COLO668 (cell line): ENCODE measurements at regions not wholly inside any gene's neighbourhood (a gene's known extent, or its start where the extent isn't known, plus 50 kb on each side); places are given as distances from the start of the nearest gene placed in this dataset.
"Not testable (repeated sequence)": the region's sequence is repeated elsewhere in the genome, so short reads cannot be mapped to it uniquely, and the experiment has no call there.

Experiments
- DNase-seq: peaks from one replicate; lab custom pipeline; 2025; ENCODE audit not compliant: unreplicated experiment; lab: John Stamatoyannopoulos, UW

DNA sequence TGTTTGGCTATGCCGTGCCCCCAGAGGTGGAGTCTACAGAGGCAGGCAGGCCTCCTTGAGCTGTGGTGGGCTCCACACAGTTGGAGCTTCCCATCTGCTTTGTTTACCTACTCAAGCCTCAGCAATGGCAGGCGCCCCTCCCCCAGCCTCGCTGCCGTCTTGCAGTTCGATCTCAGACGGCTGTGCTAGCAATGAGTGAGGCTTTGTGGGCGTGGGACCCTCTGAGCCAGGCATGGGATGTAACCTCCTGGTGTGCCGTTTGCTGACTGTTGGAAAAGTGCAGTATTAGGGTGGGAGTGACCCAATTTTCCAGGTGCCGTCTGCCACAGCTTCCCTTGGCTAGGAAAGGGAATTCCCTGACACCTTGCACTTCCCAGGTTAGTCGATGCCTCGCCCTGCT, 652.8 kb upstream of the EEF2KMT start:
- not testable (repeated sequence) for DNase-seq

DNA sequence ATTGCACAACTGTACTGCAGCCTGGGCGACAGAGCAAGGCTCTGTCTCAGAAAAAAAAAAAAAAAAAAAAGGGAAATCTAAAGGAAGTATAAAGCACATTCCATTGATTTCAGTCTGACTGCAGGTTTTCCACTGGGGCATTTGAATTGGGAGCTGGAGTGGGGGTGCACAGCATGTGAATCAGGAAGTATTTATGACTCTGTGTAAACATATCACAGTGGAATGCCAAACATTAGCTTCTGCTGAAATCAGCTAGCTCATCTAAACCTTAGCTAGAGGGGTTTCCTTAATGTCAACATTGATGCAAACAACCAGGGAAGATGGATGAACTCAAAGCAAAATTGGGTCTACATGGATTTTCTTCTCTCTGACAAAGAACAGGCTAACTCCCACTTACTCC, 641.0 kb upstream of the EEF2KMT start:
- no peak for DNase-seq

DNA sequence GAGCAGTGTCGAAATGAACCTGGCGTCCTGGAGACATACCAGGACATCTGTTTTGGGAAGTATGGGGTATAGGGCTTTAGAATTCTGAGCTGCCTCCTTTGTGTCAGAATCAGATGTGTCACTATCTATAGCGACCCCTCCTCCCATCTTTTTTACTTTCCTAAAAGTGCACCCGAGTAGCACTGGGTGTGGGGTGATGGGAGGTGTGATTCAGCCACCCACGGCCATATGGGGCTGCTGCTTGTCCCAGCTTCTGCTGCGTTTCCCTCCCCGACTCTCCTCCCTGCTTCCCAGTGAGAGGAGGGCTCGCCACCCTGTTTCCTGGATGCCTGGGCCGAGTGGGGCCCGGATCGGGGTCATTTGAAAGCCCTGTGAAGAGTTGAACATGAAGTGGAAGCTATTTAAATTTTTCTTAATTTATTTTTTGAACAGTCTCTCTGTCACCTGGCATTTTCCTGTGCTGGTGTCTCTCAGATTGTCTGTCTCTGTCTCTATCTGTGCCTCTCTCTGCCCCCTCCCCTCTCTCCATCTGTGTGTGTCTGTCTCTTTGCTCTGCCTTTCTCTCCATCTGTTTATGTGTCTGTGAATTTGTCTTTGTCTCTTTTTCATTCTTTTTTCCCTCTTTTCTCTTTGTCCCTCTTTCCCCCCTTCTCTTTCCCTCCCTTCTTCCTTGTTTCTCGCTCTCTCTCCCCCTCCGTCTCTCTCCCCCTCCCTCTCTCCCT, 638.8 kb upstream of the EEF2KMT start:
- DNase-seq, result no peak

DNA sequence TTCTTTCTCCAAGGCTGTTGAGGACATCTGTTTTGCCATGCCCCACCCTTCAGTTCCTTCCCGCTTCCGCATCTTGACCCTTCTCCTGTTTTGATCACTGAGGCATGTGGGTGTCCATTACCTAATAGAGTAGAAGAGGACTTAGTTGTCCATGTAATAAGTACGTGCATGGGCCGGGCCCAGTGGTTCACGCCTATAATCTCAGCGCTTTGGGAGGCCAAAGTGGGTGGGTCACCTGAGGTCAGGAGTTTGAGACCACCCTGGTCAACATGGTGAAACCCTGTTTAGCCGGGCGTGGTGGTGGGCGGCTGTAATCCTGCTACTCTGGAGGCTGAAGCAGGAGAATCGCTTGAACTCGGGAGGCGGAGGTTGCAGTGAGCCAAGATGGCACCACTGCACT, 637.8 kb upstream of the EEF2KMT start:
- no peak for DNase-seq

DNA sequence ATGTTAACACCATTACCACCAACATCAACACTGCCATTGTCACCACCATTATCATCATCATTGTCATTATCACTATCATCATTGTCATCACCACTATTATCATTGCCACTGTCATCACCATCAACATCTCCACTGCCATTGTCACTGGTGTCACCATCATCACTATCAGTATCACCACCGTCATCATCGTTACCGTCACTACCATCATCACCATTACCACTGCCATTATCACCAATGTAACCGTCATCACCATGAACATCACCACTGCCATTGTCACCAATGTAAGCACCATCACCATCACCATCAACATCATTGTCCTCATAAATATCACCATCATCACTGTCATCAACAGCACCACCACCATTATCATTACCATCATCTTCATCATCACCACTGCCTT, 633.2 kb upstream of the EEF2KMT start:
- DNase-seq, result no peak

DNA sequence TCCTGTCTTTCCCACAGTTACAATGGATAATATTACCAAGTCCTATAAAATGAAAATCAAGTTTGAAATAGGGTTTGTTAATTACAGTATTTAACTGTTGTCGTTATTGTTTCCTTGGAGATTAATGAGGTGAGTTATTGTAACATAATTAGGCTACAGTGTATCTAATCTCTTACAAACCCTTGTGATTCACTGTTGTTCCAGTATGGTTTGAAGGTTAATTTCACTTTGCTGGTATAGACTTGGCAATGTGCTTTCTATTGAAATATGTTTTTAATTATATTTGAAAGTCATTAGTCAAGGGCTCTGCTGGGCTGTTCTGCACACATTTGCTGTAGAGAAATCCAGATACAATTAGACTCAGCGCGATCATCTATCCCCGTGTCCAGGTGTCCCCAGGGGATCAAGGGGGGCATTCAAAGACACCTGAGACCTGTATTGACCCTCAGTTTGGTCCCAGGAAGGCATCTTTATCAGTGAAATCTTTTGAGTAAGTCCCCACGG, 624.6 kb upstream of the EEF2KMT start:
- DNase-seq, result no peak

DNA sequence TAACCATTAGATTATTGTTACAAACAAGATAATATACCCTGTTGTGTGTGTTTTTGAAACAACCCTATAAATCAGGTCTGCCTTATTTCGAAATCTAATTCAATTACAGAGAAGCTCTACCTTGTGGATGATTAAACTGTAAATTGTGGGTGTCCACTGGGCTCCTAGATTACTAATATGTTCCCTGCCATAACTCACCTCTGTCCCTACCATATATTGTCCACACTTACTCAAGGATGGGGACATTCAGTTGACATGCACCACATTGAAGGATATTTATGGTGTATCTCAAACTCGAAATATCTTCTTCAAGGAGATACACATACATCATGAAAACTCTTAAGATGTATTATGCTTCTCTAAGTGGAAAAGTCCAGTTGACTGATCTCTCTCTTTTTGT, 617.6 kb upstream of the EEF2KMT start:
- no peak for DNase-seq

DNA sequence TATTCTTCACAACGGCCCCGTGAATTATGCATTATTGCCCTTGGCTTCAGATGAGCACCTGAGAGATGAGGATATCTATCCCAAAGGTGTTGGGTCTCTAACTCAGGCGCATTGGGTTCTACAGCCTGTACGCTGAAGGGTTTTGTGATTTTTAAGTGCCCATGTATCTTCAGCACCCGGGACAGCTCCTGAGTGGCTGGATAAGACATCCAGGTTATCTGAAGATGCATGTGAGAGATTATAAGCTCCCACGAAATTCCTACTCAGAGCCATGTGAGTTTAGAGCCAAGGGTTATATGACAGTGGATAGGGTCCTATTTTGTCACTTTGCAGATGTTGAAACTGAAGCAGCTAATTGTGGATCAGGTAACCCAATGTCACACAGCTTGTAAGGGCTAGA, 612.3 kb upstream of the EEF2KMT start:
- DNase-seq, result no peak

DNA sequence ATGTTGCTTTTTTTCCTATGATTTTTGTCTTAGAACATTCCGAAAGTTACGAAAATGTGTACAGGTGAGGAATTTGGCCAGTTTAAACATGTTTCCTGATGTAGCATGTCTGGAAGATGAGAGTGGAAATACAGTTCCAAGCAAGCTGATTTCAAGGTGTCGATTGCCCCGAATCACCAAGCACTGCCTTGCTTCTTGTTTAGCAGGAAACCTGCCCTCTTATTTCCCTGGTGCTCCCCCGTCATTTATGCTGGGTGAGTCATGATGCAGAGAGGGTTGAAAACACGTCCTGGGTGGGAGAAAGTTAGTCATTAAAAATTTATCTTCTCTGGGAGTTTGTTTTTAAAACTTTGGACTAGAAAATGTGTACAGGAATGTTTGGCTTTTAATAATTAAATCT, 608.6 kb upstream of the EEF2KMT start:
- DNase-seq, result no peak

DNA sequence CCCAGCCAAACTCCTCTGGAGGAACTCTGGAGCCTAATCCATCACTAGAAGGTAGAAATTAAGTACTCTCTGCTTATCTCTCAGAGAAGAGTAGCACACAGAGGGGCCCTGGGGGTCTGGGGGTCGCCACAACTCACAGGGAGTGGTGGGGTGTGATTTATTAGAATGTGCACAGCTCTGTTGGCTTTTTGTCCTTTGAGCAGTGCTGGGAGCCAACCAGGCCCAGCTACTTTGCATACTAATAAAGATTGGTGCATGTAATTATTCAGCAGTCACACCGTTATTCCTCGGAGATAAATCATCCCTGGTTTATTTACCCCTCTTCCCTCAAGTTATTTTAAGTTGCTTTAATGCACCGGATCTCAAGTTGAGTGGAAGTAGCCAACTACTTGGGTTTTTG, 606.7 kb upstream of the EEF2KMT start:
- DNase-seq, result no peak

DNA sequence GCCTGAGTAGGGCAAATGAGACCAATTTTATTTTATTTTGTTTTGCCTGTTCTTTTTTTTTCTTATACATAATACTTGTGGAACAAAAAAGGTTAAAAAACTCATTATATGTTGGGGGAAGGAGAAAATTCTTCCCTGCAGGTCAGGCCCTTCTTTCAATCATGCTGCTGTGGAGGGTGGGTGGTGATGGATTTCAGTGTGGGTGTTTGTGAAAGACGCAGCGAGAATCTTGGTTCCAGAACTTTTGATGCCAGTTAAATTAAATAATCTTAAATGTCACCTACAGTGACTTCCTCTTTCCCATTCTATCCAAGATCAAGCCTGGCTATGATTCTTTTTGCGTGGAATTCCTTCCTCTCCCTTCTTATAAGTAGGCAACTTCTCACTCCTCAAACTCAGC, 595.8 kb upstream of the EEF2KMT start:
- DNase-seq, result no peak

DNA sequence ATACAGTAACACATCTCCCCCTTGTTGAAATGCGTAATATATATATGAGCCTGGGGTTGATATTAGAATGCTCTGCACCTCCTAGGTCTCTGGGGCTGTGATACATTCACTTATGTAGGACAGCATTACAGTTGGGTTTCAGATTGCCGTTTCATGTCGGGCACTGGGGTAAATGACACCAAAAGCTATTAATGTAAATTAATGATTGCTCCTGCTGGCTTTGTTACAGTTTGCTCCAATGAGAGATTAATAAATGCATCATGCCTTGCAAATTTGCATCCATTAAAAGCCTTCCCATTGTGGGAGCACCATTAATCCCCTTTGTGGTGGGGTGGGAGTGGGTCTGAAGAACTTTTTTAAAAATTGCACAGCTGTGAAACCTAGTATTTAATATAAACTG, 584.4 kb upstream of the EEF2KMT start:
- DNase-seq, result no peak

DNA sequence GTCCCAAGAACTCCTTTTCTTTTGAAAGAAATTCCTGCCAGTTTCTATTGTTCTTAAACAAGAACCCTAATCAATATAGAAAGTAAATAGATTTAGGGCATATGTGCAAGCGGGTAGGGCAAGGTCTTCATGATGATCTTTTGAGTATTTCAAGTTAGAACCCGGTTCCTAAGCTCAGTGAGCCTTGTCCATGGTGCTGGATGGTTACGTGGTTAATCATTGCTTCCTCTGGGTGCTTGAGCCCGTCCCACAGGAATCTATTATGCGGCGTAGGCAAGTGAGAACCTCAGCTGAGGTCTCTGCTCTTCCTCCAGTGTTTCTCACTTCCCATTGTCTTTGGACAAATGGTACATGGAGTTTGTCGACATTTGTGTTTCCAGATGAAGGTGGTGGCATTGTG, 580.8 kb upstream of the EEF2KMT start:
- no peak for DNase-seq

DNA sequence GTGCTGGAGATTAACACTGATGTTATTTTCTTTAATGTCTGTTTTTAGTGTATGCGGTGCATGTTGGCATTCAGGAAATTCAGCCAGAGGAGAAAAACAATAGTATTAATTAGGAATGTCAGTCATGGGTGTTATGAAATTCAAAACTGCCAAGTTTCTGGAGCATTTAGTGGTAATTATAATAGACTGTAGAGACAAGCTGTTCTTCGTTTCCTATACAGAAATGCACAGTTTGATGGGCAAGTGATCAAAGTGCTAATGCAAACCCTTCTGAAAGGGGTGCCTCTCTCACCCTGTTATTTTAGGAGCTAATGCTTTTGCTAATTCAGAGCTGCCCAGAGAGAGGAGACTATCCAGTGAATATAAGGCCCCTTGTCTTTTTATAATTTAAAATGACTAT, 573.8 kb upstream of the EEF2KMT start:
- DNase-seq, result no peak

DNA sequence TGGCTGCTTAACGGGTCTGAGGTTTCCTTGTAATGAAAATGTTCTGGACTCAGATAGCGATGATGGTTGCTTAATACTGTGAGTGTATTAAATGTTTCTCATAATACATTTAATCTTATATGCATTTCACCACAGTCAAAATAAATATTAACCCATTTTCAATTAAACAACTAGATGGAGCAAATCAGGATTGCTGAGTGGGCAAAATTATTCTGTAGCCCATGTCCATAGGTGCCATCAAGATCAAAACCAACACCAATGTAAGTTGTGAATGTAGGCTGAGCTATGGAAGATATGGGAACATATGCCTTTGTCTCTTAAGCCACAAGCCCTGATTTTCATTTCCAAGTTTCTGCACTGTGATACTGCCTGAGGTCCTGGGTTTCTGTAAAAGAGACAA, 572.6 kb upstream of the EEF2KMT start:
- DNase-seq, result no peak

DNA sequence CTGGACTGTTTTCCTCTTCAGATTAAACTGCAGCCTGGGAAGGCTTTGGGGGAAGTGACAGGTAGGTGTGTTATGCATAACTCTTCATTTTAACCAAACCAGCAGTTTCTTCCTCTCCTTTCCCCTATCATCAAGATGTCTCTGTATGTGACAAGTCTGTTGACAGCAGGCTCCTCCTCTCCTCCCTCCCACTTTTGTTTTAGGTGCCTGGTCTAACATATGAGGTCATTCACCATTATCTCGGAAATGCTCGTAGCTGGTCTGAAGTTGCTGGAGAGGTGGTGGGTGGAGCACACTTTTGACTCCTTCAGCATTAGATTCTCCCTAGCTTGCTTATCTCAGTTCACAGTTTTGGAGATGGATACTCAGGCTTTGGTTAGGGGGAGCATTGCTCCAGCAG, 571.0 kb upstream of the EEF2KMT start:
- no peak for DNase-seq

DNA sequence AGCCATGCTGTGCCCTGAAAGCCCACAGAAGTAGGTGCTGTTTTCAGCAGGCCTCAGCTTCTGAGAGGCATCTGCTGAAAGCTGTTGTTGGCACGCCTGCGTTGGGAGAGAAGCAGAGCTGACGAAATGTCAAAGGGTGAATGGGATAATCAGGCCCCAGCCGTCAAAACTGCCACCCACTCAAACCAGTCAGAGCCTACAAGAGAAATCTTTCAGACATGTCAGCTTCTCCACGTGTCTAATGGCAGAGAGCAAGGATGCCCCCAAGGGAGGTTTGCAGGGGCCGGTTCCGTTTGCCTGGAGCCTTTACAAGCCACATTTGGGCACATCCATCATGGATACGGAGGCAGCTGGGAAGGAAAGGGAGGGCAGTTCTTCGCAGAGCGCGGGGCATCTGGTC, 568.2 kb upstream of the EEF2KMT start:
- no peak for DNase-seq

DNA sequence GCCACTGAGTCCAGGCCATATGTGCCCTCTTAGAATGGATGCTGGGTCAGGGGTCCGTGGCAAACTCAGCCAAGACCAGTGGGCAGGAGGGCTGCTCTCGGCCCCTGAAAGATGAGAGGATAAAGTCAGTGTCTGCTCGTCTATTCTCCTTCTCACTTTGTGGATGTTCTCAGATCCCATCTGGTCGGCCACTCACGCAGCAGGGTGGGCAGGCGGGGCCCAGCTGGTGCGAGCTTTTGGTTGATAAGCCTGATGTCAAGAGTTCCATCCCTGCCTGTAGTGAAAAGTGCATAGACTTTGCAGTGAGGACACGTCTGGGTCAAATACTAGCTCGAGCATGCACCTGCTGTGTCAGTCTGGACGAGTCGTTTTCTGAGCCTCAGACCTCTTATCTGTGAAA, 556.2 kb upstream of the EEF2KMT start:
- no peak for DNase-seq

DNA sequence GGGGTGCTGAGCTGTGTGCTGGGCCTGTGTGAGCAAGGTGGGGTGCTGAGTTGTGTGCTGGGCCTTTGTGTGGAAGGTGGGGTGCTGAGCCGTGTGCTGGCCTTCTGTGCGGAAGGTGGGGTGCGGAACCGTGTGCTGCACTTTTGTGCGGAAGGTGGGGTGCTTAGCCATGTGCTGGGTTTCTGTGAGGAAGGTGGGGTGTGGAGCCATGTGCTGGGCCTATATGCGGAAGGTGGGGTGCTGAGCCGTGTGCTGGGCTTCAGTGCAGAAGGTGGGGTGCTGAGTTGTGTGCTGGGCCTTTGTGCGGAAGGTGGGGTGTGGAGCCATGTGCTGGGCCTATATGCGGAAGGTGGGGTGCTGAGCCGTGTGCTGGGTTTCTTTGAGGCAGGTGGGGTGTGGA, 555.4 kb upstream of the EEF2KMT start:
- DNase-seq, result no peak

DNA sequence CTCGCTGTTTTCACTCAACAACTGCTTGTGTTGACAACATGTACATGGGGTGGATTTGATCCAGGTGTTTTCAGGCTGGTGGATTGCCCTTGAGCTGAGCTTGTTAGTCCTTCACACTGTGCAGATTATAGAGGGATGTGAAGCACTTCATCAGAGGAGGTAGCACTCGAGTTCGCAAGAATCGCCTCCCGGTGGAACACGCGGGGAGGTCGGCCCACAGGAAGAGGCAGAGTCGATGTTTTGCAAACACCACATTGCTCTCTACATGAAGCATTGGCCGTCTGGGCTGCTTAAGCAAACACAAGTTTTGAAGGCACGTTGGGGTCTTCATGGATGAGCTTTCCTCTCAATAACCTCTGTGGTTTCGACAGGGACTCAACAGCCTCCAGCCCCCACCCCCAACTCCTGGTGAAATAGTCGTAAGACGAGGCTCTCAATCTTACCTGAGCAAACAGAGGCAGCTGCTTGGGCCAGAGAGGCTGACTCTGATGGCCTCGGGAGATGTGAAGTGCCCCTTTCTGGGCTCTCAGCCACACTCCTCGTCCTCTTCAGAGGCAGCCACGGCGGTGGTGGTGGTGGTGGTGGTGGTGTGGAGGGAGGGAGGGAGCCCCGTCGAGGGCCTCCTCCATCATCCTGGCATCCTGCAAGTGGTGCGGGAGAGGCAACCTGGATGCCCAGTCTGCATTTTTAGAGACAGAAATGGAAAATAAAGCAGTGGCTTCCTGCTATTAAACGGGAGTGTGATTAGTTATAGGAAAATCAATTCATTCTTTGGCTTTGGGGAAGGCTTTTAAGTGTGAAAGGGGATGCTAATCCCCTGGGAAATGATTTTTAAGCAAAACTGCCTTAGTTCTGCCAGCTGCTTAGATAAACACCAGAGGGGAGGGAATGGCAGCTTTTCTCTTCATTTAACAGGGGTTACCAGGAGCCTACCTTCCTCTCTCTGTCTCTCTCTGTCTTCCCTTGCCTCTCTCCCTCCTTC, 552.5 kb upstream of the EEF2KMT start:
- DNase-seq, result no peak

DNA sequence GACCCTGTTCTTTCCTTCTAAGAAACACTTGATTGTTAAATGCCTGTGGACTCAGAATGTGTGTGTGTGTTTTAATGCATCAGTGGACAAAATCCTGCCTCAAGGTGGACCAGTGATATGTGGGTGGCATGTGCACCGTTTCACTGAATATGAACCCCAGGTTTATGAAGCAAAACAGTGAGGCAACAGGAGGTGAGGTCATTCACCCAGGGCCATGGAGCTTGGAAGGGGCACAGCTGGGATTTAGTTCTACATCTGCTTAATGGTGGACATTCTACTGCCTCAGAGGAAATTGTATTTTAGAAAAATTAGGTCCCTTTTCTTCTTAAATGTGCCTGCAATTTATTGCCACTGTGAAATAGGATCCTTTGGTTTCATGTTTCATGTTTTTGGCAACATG, 549.5 kb upstream of the EEF2KMT start:
- no peak for DNase-seq

DNA sequence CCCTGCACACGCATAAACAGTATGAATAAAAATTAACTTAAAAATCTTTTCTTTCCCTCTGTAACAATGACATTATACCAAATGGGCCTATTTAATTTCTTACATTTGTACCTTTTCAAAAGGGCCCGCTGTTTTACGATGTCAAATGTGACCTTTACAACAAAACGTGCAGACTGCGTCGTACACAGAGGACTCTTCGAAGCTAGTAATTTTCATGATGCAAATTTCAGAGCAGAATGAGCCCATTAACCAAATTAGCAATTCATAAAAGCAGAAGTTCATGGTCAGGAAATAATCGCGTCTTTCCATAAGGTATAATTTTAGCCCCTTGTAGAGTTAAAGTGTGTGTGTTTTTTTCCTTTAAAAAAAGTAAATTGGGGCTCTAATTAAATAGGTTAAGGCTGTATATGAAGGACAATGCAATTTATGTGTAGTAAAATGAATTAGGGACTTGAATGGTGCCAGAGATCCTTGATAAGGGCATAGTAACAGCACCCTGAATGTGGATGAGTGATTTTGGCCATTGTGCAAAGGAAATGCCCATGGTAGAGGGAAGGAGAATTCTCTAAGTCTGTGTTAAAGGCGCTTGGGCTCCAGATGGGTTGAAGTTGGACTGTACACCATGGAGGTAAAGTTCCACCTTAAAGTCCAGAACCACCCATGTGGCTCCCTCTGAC, 546.4 kb upstream of the EEF2KMT start:
- no peak for DNase-seq
